Upper lobe of left lung (tissue), 4 donors: ENCODE measurements at regions not wholly inside any gene's neighbourhood (a gene's known extent, or its start where the extent isn't known, plus 50 kb on each side); places are given as distances from the start of the nearest gene placed in this dataset.

Experiments used
- CTCF ChIP-seq, 6 experiments: fragments of 450-650 bp in 4 of 6; fragments of 200-600 bp in 2 of 6; sonication (generic) in 2 of 6; IDR thresholded peaks; one replicate each; pipeline ENCODE4 v1.5.1; 2016 to 2019; ENCODE audit warnings: antibody characterized with exemption in 6 of 6
- EP300 ChIP-seq, 4 donors: sonication (generic); formaldehyde crosslinking; IDR thresholded peaks; one replicate each; pipeline ENCODE4 v1.5.1; 2017; ENCODE audit warnings: antibody characterized with exemption in 4 of 4, control low read depth in 2 of 4
- POLR2AphosphoS5 ChIP-seq, 2 donors: sonication (generic); formaldehyde crosslinking; IDR thresholded peaks; one replicate each; pipeline ENCODE4 v1.5.1; 2017; ENCODE audit warnings: antibody characterized with exemption in 2 of 2

- TF ChIP-seq CTCF (IDR thresholded peaks at IDR 0.05): no peak
- no peak for TF ChIP-seq EP300 (IDR thresholded peaks at IDR 0.05)
- TF ChIP-seq POLR2AphosphoS5 (IDR thresholded peaks at IDR 0.05): no peak
Measured at GRCh38 chr2:21930226-21930625, 806.5 kb downstream of the TDRD15 start.
